Heart left ventricle (tissue), 16 donors: ENCODE measurements at regions not wholly inside any gene's neighbourhood (a gene's known extent, or its start where the extent isn't known, plus 50 kb on each side); places are given as distances from the start of the nearest gene placed in this dataset.

ENCODE experiments used
- ATAC-seq, 4 donors: fragments of 200-7000 bp; cut with Tn5 transposase; one replicate each; pipeline ENCODE4 v1.9.1; 2020 to 2022; ENCODE audit warnings: moderate library complexity in 4 of 4, mild to moderate bottlenecking in 3 of 4, moderate number of reproducible peaks in 1 of 4
- DNase-seq, 5 donors: peaks; one replicate each; pipeline ENCODE4 v3.0.0-alpha.2; 2020
- H3K27ac ChIP-seq, 12 donors: fragments of 200-600 bp; sonication (generic) in 4 of 12; one replicate each; pipeline versions ENCODE4 v1.5.0 to v1.8.0; 2016 to 2022; ENCODE audit warnings: mild to moderate bottlenecking in 2 of 12
- H3K27me3 ChIP-seq, 9 donors: fragments of 200-600 bp; sonication (generic) in 2 of 9; one replicate each; pipeline versions ENCODE4 v1.5.1 to v1.8.0; 2016 to 2022; ENCODE audit warnings: mild to moderate bottlenecking in 3 of 9
- H3K36me3 ChIP-seq, 9 donors: fragments of 200-600 bp; sonication (generic) in 2 of 9; one replicate each; pipeline versions ENCODE4 v1.5.0 to v1.8.0; 2018 to 2022; ENCODE audit warnings: mild to moderate bottlenecking in 2 of 9
- H3K4me1 ChIP-seq, 12 donors: fragments of 200-600 bp; sonication (generic) in 4 of 12; one replicate each; pipeline versions ENCODE4 v1.5.0 to v1.8.0; 2016 to 2022; ENCODE audit warnings: mild to moderate bottlenecking in 3 of 12
- H3K4me3 ChIP-seq, 12 donors: fragments of 200-600 bp; sonication (generic) in 4 of 12; one replicate each; pipeline versions ENCODE4 v1.5.0 to v1.8.0; 2017 to 2022; ENCODE audit warnings: mild to moderate bottlenecking in 9 of 12, moderate library complexity in 4 of 12
- H3K9me3 ChIP-seq, 12 donors: fragments of 200-600 bp; sonication (generic) in 4 of 12; one replicate each; pipeline versions ENCODE4 v1.5.0 to v1.8.0; 2016 to 2022; ENCODE audit warnings: mild to moderate bottlenecking in 1 of 12
- POLR2A ChIP-seq, 2 donors: fragments of 450-650 bp; IDR thresholded peaks; one replicate each; pipeline ENCODE4 v1.6.1; 2017; ENCODE audit warnings: antibody characterized with exemption in 2 of 2, mild to moderate bottlenecking in 2 of 2, moderate library complexity in 2 of 2
- WGBS, 4 donors: extraction: QIAGEN DNeasy Blood & Tissue Kit in 2 of 4; methylation state at CpG; one replicate each; pipeline versions ENCODE4 v1.1.5 to v1.1.7; 2013 to 2018; 5-methylcytosine and 5-hydroxymethylcytosine counted together
- intact Hi-C, 10 donors: fragments of 100-400 bp; cut with DNase I; formaldehyde crosslinking; loops; one replicate each; pipeline versions ENCODE4 v1.11.1 to v1.14.2; 2022
- TF ChIP-seq, protein P1 (sequence below), 12 donors: fragments of 200-600 bp; sonication (generic) in 4 of 12; IDR thresholded peaks; one replicate each; pipeline versions ENCODE4 v1.5.0 to v1.8.0; 2018 to 2022; ENCODE audit warnings: antibody characterized with exemption in 12 of 12, mild to moderate bottlenecking in 5 of 12
- donor health status: ischemic (EF 13 %, LVEDD 7.1; RV severe dilation, severe dysfunction).
- donor health status: healthy with polysubstance abuse.
- donor health status: DM: no; HTN: yes; CAD: no.
- donor health status: DM: no; HTN: no; CAD: no.
- donor health status: ischemic (EF 25% LVEDD 6.9; RV normal size, moderate dysfunction).
- donor health status: ischemic (EF 25% LVEDD 5.7; RV mildly dilated, moderate dysfunction).
- donor health status: healthy.
- donor health status: DM: yes; HTN: yes; CAD: no.
- donor health status: ischemic (EF 35%, LVEDD 5.7; RV mildly dilated, moderate dysfunction).
- donor health status: nonischemic (EF 11% LVEDD 7.7; RV severe dilation, severe dysfunction).
- donor health status: DM: yes; HTN: yes; CAD: no.
- donor health status: PGD.
- donor health status: ischemic (EF 29% LVEDD 5.4; RV normal size, mild dysfunction).
- donor health status: nonischemic (EF 23%, LVEDD 6.1; RV moderate dilation, normal function).

DNA sequence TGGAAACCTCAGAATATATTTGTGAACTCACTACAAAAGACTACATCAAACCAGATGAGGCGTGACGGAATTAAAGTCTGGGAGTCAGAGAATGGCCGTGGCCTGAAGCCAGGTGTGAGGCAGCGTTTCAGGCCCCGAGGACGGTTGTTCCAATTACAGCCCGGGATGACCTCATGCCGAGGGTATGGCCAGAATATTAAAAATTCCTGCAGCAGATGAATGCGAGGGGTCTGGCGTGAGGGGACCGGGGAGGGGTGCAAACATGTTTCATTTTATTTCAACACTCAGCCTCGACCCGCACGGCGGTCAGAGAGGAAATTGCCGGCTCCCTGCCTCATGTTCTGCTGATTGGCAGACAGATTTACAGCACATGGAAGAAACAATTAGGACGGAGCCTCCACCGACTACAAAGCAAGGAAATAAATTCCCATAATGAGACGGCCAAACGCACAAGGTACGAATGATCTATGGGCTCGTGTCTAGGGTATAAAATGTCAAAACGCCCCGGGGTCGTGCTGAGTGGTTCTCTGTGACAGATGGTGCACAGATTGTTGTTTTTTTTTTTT lies 289.7 kb downstream of the SHOX start:
- TF ChIP-seq, protein P1, sequence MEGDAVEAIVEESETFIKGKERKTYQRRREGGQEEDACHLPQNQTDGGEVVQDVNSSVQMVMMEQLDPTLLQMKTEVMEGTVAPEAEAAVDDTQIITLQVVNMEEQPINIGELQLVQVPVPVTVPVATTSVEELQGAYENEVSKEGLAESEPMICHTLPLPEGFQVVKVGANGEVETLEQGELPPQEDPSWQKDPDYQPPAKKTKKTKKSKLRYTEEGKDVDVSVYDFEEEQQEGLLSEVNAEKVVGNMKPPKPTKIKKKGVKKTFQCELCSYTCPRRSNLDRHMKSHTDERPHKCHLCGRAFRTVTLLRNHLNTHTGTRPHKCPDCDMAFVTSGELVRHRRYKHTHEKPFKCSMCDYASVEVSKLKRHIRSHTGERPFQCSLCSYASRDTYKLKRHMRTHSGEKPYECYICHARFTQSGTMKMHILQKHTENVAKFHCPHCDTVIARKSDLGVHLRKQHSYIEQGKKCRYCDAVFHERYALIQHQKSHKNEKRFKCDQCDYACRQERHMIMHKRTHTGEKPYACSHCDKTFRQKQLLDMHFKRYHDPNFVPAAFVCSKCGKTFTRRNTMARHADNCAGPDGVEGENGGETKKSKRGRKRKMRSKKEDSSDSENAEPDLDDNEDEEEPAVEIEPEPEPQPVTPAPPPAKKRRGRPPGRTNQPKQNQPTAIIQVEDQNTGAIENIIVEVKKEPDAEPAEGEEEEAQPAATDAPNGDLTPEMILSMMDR (IDR thresholded peaks at IDR 0.05) = no peak
- TF ChIP-seq POLR2A (IDR thresholded peaks at IDR 0.05) = no peak

DNA sequence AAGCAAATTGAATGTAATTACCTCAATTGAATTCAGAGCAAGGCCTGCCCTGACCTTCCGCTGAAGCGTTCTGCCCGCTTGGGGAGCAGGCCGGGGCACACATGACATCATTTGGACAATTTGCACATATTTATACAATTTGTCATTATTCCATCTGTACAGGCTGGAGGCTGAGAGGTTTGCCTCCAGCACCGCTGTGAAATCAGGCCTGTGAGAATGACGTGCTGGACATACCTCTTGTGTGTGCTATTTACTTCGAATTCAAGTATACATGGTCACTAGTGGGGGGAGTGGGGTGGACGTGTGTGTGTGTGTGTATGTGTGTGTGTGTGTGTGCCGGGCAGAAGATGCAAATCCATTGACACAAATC lies 285.6 kb downstream of the SHOX start:
- H3K27me3 ChIP-seq = no peaks in the 10 kb centered on the region
- no peak overlapping the region for H3K4me3 ChIP-seq
- no peaks in the 10 kb centered on the region for H3K9me3 ChIP-seq
- TF ChIP-seq, protein P1 (IDR thresholded peaks at IDR 0.05) = no peak
- no peak for TF ChIP-seq POLR2A (IDR thresholded peaks at IDR 0.05)
- H3K27ac ChIP-seq = no peak overlapping the region
- no peaks in the 10 kb centered on the region for H3K4me1 ChIP-seq
- DNase-seq = no peak
- 74 to 83% (median 80%) methylated on average over 9 of the region's 9 CpGs for WGBS, 4 donors
- intact Hi-C loops = no loop called here
- H3K36me3 ChIP-seq = no peaks in the 10 kb centered on the region
- no peak for ATAC-seq

More for the DNA sequence above, 289.7 kb downstream of the SHOX start:
- Histone ChIP-seq H3K27ac (no peak overlapping the region), H3K27me3 (no peaks in the 10 kb centered on the region), H3K4me1 (no peaks in the 10 kb centered on the region), H3K36me3 (no peaks in the 10 kb centered on the region), H3K9me3 (peaks cover 0 to 5% (median 0%) of the 10 kb centered on the region in 12 donors), H3K4me3 (no peak overlapping the region)
- DNase-seq (no peak), ATAC-seq (no peak)
- WGBS, 4 donors = 79 to 81% (median 80%) methylated on average over 25 of the region's 25 CpGs
- intact Hi-C loops = no loop called here

GRCh38 chrX:915427-916229 lies 285.0 kb downstream of the SHOX start:
- Histone ChIP-seq H3K36me3 (no peaks in the 10 kb centered on the region), H3K9me3 (no peaks in the 10 kb centered on the region), H3K4me3 (no peak overlapping the region), H3K27me3 (no peaks in the 10 kb centered on the region), H3K27ac (no peak overlapping the region), H3K4me1 (no peaks in the 10 kb centered on the region)
- ATAC-seq = no peak
- intact Hi-C loops = no loop called here
- WGBS, 4 donors = 66 to 74% (median 71%) methylated on average over 15 of the region's 15 CpGs
- TF ChIP-seq, protein P1 (IDR thresholded peaks at IDR 0.05) = no peak
- no peak for TF ChIP-seq POLR2A (IDR thresholded peaks at IDR 0.05)
- no peak for DNase-seq

DNA sequence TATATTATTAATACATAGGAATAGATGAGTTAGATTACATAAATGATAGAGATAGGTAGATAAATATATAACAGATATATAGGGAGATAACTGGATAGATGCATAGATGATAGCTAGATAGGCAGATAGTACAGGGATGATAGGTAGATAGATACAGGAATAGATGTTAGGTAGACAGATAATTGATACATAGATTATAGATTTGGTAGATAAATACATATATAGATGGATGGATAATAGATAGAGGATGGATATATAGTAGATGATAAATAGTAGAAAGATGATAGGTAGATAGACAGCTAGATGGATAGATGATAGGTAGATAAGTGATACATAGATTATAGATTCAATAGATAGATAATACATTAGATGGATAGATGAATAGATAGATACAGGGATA lies 283.6 kb downstream of the SHOX start:
- Histone ChIP-seq H3K27me3 (no peaks in the 10 kb centered on the region), H3K9me3 (no peaks in the 10 kb centered on the region), H3K27ac (no peak overlapping the region), H3K36me3 (no peaks in the 10 kb centered on the region), H3K4me3 (no peak overlapping the region), H3K4me1 (no peaks in the 10 kb centered on the region)
- intact Hi-C loops = no loop called here
- ATAC-seq (no peak), DNase-seq (no peak)
- TF ChIP-seq POLR2A (IDR thresholded peaks at IDR 0.05) = no peak
- TF ChIP-seq, protein P1 (IDR thresholded peaks at IDR 0.05) = no peak
